ENCODE measurements at regions not wholly inside any gene's neighbourhood (a gene's known extent, or its start where the extent isn't known, plus 50 kb on each side); places are given as distances from the start of the nearest gene placed in this dataset.

DNA sequence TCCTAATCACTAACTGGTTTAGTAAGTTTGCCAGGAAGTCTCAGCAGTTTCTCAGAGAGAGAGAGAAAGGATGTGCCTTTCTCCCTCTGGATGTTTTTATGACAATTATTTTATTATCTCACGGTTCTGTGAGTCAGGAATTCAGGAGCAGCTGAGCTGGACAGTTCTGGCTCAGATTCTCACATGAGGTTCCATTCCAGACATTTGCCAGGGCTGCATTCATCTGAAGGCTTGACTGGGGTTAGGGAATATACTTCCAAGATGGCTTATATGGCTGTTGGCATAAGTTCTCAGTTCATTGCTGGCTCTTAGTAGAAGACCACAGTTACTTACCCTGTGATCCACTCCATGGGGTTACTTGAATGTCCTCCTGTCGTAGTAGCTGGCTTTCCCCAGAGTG, 101.2 kb upstream of the ATF7IP start:
- no peak overlapping the region for H3K4me3 ChIP-seq (ENCODE audit: low read depth, low read length)
- TF ChIP-seq, protein P1, sequence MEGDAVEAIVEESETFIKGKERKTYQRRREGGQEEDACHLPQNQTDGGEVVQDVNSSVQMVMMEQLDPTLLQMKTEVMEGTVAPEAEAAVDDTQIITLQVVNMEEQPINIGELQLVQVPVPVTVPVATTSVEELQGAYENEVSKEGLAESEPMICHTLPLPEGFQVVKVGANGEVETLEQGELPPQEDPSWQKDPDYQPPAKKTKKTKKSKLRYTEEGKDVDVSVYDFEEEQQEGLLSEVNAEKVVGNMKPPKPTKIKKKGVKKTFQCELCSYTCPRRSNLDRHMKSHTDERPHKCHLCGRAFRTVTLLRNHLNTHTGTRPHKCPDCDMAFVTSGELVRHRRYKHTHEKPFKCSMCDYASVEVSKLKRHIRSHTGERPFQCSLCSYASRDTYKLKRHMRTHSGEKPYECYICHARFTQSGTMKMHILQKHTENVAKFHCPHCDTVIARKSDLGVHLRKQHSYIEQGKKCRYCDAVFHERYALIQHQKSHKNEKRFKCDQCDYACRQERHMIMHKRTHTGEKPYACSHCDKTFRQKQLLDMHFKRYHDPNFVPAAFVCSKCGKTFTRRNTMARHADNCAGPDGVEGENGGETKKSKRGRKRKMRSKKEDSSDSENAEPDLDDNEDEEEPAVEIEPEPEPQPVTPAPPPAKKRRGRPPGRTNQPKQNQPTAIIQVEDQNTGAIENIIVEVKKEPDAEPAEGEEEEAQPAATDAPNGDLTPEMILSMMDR (IDR thresholded peaks at IDR 0.05; ENCODE audit: borderline replicate concordance, insufficient read depth, low read depth, low read length): no peak

DNA sequence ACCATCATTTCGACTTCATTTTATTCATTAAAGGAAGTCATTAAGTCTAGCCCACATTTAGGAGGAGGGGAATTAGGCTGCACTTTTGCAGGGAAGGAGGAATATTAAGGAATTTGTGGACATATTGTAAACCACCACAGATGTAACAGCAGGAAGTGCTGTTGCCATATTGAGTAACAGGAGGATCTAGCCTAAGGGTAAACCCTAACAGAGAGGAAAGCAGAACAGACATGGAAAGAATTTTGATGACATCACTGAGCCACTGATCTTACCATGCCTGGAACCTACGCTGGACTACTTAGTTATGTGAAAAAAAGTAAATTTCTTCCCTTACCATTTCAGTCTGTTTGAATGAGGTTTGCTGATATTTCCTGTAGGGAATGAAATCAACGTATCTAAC, 100.7 kb upstream of the ATF7IP start:
- no peak overlapping the region for H3K4me3 ChIP-seq (ENCODE audit: low read depth, low read length)
- TF ChIP-seq, protein P1 (IDR thresholded peaks at IDR 0.05; ENCODE audit: borderline replicate concordance, insufficient read depth, low read depth, low read length): no peak

DNA sequence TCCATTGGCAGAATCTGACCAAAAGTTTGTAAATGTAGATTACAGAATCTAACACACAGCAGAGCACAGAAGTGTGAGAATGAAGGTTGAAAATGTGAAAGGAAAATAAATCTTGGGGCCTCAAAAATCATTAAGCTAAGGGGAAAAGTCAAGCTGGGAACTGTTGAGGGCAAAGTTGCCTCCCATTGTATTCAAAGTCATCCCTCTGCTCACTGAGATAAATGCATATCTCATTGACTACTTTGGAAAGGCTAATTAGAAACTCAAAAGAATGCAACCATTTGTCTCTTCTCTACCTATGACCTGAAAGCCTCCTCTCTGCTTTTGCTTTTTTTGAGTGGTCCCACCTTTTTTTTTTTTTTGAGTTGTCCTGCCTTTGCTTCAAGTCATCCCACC, 97.4 kb upstream of the ATF7IP start:
- TF ChIP-seq, protein P1 (IDR thresholded peaks at IDR 0.05; ENCODE audit: borderline replicate concordance, insufficient read depth, low read depth, low read length): no peak
- H3K4me3 ChIP-seq (ENCODE audit: low read depth, low read length): no peak overlapping the region

DNA sequence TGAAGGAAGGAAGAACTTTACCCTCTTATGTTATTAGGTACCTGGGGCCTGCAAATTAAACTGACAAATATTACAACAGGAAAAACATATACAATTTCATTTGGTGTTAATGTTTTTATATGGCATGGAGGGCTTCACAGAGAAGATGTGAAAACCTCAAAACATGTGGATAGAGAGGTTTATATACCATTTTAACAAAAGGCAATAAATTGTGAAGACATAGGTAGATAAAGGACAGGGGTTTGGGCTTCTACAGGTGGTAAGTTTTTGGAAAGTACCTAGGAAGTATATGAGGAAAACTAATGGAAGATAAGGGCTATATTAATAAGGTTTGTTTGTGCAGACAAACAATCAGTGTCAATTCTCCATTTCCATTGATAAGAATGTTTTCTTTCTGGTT, 95.1 kb upstream of the ATF7IP start:
- TF ChIP-seq, protein P1 (IDR thresholded peaks at IDR 0.05; ENCODE audit: borderline replicate concordance, insufficient read depth, low read depth, low read length): no peak
- H3K4me3 ChIP-seq (ENCODE audit: low read depth, low read length): no peak overlapping the region

DNA sequence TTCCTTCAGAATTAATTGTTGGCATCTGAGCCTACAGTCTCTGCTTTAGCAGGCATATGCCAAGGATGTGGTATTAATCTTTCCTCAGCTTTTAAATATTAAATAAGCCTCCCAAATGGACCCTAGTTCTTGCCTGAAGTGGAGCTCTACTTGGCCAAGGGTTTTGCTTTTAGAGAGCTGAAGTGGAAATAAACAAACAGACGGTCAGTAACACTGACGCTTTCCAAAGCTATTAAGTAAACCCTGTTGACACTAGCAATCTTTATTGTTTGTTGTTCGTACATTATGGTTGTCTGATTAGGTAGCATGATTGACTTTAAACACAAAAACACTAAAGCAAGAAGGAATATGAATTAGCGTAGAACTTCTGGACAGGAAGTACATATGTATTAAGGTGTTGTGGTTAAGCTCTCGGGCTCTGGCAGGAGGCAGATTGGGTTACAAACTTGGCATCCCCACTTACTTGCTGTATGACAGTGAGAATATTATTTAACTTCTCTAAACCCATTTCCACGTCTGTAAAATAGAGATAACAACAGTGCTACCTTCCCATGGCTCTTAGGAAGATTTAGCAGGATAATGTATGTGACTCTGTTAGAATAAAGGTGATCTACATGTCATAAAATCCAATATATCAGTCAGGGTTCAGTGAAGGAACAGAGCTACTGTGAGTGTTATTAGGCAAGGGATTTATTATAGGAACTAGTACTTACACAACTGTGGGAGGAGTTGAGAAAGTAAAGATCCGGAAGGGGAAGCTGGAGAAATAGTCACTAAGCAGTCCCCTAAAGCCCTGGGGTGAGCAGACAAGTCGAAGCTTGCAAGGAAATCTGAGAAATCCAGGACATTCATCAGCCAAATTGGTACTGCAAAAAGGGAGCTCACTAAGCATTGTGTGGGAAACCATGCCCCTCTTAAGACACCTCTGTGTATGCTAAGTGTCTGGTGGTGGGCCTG, 92.2 kb upstream of the ATF7IP start:
- TF ChIP-seq, protein P1 (IDR thresholded peaks at IDR 0.05; ENCODE audit: borderline replicate concordance, insufficient read depth, low read depth, low read length): no peak
- no peak overlapping the region for H3K4me3 ChIP-seq (ENCODE audit: low read depth, low read length)

DNA sequence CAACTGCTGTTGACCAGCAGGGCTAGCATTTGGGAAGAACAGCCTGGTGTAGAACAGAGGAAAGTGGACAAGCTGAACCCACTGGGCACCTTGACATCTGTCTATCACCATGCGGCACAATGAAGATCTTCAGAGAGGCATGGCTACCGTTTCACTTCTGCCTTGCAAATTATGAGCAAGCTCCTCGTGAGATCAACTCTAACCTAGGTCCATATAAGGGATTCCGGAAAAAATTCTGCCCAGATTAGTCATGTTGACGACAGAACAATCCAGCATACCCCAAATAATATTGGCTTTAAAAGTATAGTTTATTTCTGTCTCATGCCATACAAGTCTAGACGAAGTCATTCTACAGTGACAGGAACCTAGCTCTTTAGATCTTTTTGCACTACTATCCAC, 91.6 kb upstream of the ATF7IP start:
- no peak overlapping the region for H3K4me3 ChIP-seq (ENCODE audit: low read depth, low read length)
- TF ChIP-seq, protein P1 (IDR thresholded peaks at IDR 0.05; ENCODE audit: borderline replicate concordance, insufficient read depth, low read depth, low read length): no peak

DNA sequence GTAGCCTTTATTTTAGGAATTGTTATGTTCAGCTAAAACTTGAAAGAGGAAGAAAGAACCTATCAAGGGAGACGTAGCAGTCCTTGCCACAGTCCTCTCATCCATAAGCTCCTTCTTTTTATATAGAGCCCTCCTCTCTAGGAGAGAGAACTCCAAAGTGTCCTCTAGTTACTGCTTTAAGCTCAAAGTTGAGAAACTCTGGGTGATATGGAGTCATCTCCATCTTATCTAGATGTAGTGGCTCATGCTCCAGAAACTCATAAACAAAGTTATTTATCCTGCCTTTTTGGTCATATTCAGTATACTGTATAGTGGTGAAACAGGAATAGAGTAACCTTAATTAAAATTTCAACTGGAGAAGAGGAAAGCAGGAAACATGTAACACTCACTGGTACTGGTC, 90.4 kb upstream of the ATF7IP start:
- TF ChIP-seq, protein P1 (IDR thresholded peaks at IDR 0.05; ENCODE audit: borderline replicate concordance, insufficient read depth, low read depth, low read length): no peak
- no peak overlapping the region for H3K4me3 ChIP-seq (ENCODE audit: low read depth, low read length)
